ENCODE measurements at regions not wholly inside any gene's neighbourhood (a gene's known extent, or its start where the extent isn't known, plus 50 kb on each side); places are given as distances from the start of the nearest gene placed in this dataset.

DNA sequence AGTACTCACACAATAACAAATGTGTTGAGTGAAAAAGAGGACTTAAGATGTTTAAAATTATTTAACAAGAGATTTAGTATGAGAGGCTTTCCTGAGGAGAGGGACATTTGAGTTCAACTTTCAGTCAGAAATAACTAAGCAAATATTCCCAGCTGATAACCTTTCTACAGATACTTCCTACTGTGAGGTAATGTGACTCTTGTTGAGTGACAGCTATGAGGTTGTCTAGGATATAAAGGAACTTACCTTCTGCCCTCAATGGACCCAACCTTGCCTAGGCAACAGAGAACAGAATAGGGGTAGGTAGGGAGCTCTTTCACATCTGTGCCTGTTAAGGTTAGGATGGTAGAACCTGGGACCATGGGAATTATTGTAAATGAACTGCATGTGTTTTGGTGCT lies 54.7 kb downstream of the GLUD2 start:
- DNase-seq (ENCODE audit: low read depth, low spot score): no peak
- no peak overlapping the region for H3K27ac ChIP-seq

DNA sequence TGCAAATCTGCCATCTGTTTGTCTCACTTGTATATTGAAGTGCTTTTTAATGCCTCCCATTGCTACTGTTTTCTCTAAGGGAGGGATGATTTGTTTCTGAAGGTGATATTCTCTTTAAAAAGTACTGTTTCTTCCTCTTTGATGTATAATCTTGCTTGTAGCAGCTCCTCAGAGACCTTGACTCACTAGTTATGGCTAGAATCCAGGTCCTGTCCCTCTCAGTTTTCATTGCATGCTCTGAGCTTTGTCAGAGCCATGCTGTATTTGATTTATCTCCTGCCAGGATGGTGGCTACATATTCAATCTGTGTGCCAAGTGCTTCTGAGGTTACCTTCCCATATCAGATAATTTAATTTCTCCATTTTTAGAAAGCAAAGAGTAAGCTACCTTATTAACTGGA lies 56.0 kb downstream of the GLUD2 start:
- no peak for DNase-seq (ENCODE audit: low read depth, low spot score)
- H3K27ac ChIP-seq: no peak overlapping the region

DNA sequence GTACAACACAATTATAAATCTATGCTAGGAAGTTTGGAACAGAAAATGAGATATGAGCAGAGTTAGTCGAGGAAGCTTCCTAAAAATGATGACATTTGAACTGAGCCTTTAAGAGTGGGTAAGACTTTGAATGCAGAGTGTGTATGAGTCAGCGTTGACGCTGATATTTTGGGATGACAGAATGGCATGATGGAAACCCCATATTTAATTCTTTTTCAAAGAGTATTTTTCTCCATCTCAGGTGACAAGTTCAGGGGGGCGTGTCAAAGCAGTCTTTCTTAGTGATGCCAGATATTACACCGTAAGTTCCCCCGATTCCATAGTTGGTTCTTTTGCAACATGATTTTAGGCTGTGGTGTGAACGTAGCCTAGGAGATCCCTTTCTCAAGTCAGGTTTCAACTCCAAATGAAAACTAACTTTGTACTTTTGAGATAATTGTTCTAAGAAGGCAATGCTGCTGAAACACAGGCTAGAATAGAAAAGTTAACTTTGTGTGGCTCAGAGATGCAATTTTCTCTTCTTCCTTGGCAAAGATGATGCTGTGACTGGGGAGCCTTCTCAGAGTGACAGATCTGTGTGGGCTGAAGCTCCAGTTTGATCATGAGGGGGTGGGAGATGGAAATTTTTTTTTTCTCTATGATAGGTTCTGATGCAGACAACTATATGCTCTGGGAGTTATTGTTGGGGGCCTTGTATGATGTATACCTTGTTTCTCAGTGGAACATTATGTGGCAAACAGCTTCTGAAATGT lies 59.2 kb downstream of the GLUD2 start:
- DNase-seq (ENCODE audit: low read depth, low spot score): no peak
- H3K27ac ChIP-seq: no peak overlapping the region

DNA sequence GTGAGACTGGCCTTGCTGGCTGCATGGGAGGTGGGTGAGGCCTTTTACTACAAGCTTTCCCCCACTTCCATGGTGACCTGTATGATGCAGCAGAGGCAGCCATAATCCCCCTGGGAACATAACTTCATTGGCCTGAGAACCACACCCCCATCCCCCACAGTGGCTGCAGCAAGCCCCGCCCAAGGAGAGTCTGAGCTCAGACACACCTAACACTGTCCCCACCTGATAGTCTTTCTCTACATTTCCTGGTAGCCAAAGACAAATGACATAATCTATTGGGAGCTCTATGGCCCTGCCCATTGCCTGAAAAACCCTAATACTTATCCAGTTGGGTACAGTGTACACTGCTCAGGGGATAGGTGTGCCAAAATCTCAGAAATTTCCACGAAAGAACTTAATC lies 62.6 kb downstream of the GLUD2 start:
- DNase-seq (ENCODE audit: low read depth, low spot score): no peak
- no peak overlapping the region for H3K27ac ChIP-seq

DNA sequence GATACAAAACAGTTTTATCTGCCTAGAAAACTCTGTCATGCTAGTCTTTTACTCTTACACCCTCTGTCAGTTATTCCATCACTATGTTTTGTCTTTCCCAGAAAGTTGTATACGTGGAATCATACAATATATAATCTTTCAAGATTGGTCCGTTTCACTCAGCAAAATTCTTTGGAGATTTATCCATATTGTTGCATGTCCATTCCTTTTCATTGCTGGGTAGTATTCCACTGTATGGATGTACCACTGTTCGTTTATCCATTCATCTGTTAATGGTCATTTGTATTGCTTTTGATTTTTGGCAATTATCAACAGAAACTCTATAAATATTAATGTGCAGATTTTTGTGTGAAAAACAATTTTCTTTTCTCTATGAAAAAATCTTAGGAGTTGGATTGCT lies 63.1 kb downstream of the GLUD2 start:
- no peak overlapping the region for H3K27ac ChIP-seq
- no peak for DNase-seq (ENCODE audit: low read depth, low spot score)

DNA sequence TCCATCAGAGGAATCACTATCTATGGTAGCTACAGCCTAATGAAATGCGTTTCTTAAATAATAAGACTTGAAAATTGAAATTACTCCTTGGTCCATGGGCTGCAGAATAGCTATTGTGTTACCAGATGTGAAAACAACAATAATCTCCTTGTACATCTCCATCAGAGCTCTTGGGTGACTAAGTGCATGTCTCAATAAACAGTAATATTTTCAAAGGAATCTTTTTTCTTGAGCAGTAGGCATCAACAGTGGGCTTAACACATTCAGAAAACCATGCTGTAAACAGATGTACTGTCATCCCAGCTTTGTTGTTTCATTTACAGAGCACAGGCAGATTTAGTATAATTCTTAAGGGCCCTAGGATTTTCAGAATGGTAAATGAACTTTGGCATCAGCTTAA lies 67.3 kb downstream of the GLUD2 start:
- H3K27ac ChIP-seq: no peak overlapping the region
- no peak for DNase-seq (ENCODE audit: low read depth, low spot score)

DNA sequence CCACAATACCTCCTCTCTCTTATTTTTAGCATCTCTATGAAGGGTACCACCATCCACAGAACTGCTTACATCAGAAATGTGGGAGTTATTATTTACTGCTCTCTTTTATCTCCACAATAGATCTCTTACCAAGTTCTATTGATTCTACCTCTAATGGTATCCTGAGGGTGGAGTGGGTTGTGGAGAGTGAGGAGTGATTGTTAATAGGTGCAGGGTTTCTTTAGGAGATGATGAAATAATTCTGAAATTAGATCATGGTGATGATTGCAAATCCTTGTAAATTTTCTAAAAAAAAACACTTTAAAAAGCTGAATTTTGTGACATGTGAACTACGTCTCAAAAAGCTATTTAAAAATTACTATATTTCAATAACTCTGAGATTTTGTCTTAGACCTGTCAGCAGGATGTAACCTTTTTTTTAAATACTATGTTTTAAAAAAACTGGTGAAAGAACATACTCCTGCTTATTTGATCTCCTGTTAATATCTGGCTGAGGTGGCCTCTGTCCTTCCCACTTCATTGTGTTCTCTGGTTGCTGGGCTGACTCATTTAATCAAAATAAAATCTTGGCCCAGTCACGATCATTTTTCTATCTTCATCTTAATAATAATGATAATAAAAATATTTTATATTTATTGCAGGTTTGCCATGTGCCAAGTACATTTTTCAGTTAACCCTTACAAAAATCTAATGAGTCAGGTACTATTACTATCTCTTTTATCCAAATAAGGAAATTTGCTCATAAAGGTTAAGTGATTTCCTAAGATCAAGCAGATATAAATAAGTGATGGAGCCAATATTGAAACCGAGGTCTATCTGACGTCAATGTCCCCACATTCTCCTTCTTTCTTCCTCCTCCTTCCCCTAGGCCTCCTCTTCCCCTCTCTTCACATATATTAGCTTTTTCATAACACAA lies 73.5 kb downstream of the GLUD2 start:
- no peak overlapping the region for H3K27ac ChIP-seq
- DNase-seq (ENCODE audit: low read depth, low spot score): no peak

DNA sequence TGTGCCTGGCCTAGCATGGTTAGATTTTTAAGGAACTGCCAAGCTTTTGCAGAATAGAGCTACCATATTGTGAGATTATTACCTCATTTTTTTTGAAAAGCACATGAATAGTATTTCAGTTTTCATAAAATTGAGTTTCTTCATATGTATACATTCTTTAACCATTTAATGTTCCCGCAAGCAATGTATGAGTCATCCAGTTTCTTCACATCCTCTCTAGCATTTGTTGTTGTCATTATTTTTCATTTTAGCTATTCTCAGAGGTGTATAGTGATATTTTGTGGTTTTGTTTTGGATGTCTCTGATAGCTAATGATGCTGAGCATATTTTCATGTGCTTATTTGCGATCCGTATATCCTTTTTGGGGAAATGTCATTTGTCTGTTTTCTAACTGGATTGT lies 74.9 kb downstream of the GLUD2 start:
- H3K27ac ChIP-seq: no peak overlapping the region
- DNase-seq (ENCODE audit: low read depth, low spot score): no peak

DNA sequence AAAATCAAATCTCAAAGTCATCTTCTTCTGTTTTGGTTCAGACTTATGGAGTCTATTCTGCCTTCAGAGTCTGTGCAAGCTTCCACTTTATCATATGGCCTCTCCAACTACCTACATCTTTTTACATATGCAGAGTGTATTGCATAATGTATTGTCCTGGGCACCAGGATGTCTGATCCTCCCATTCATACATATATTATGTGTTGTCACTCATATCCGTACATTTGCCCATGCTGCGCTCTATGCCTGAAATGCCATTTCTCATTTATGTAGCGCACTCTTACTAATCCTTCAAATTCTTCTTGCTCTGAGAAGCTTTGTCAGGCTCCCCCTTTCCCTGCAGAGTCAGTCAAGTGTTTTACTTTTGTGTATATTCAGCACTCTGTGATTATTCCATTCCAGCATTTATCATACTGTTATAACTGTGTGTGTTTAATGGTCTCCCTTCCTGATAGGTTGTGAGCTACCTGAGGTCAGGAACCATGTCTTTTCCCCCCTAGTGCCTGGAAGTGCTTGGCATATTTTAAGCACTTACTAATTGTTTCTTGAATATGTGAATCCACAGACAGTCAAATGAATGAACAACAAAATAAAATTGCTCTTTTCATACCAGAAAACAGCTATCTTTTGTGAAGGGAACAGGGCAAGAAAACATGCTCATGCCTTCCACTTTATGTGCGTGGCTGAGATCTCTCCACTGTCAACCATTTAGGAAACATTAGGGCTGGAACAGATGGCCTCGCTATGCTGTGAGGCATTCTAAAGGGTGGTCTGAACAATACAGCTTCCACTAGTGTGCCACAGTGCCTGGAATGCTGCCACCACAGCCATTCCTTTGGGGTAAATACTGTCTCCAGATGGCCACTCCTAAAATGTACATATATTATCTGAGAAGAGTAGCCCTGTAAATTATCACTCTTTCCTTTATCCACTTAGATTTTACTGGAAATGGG lies 81.8 kb downstream of the GLUD2 start:
- DNase-seq (ENCODE audit: low read depth, low spot score): no peak
- H3K27ac ChIP-seq: no peak overlapping the region

DNA sequence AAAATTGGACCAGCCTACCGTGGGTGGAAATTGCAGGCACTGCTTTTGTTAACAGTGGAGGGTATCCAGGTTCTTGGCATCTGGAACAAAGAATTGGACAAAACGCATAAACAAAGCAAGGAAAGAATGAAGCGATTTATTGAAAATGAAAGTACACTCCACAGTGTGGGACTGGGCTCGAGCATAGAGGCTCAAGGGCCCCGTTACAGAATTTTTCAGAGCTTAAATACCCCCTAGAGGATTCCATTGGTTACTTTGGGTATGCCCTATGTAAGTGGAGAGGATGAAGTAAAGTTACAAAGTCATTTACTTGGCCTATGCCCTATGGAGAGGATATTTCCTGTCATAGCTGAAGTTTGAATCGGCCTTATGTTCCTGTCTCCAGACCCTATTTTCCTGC lies 85.3 kb downstream of the GLUD2 start:
- no peak for DNase-seq (ENCODE audit: low read depth, low spot score)

DNA sequence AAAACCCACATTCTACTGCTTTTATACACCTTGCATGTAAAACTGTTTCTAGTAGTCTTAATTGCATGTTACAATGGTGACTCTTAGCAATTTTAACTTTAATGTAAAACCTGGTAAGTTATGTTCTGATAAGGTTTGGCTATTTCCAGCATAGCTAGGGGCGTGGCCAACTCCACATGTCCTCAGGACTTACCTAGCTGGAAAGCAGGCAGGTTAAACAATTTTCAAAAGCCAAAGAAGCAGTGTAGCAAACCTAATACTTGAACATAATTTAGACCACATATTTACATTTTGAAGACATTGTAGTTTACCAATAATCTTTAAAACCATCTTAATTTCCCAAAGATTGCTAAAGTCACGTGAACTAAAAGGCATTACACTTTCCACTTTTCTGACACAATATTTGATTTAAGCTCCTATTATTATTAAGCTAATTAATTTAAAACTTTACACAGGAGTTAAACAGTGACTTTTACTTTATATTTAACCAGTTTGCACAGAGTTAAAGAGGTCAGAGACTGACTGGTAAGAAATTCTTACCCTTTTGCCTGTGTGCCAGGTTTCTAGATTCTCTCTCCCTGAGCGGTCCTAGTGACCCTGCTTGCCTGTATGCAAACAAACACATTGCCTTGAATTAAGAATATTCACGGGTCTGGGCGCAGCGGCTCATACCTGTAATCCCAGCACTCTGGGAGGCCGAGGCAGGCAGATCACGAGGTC lies 88.2 kb downstream of the GLUD2 start:
- no peak overlapping the region for H3K27ac ChIP-seq
- DNase-seq (ENCODE audit: low read depth, low spot score): no peak

More for the DNA sequence above, 85.3 kb downstream of the GLUD2 start:
- no peak overlapping the region for H3K27ac ChIP-seq

DNA sequence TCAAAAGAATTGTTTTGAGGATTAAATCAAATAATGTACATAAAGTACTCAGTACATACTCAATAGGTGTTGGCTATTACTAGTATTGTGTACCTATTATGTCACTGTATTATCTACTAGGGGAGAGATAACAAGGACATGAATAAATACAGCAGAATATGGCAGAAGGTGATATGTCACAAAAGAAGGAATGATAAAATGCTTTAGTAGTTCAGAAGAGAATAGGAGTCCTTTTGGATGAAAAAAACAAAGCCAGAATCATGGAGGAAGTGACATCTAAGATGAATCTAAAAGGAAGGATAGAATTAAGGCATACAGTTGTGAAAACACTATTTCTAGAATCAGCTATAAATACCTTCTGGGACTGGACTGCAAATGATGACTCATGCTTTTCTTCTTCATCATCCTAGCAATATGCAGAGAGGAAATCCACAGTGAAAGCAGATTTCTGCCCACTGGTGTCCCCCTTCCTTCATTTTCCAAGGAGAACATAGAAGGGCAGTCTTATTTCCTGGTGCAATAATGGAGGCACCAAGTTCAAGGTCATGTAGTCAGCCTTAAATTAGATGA lies 98.7 kb downstream of the GLUD2 start:
- DNase-seq (ENCODE audit: low read depth, low spot score): no peak

DNA sequence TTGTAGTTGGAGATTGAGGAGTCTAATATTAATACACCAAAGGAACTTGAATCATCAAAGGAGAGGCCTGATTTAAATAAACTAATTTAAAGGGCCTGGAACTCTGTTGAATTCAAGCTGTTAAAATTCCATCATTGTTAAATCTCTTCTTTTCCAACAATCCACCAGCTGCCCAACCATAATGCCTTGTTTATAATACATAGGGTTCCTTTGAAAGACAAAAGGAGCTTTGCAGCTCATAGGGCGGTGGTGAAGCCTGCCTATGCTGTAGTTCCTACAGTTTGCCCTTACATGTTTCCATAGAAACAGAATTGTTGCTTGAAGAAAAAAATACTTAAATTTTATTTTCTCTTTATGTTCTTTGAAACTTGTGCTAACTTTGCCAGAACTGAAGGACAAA lies 102.8 kb downstream of the GLUD2 start:
- DNase-seq (ENCODE audit: low read depth, low spot score): no peak
- no peak overlapping the region for H3K27ac ChIP-seq

More for the DNA sequence above, 98.7 kb downstream of the GLUD2 start:
- no peak overlapping the region for H3K27ac ChIP-seq

DNA sequence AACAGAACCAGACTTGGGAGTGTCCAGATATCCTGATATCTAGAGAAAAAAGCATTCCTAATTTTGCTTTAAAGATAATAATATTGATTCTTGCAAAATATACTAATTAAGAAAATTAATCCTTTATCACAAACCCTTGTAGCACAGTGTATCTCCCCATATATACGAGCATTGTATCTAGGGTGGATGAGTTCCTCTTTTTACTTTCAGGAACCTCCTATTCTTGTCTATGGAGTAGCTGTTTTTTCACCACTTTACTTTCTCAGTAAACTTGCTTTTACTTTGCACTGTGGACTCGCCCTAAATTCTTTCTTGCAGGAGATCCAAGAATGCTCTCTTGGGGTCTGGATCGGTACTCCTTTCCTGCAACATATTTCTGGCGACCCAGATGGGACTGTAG lies 103.9 kb downstream of the GLUD2 start:
- no peak overlapping the region for H3K27ac ChIP-seq
- DNase-seq (ENCODE audit: low read depth, low spot score): no peak

DNA sequence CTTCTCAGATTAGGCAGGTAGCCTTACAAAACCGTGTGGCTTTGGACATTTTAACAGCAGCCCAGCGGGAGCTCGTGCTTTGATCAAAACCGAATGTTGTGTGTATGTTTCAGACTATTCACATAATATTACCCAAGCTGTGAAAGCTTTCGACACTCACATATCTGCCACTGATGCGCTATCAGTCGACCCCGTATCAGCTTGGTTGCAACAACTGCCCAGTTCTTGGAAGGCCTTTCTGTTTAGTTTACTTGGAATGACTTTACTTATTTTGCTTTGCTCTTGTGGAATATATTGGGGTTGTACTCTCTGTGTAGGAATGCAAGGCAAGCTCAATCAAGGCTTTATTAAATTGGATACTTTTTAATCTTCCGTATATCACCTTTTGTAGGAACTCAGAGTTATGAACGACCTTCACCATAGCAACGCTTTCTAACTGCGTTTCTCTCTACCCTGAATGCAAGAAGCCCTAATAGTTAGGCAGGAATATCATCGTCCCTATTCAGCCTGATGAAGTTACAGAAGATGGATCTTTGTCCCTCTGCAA lies 107.5 kb downstream of the GLUD2 start:
- no peak for DNase-seq (ENCODE audit: low read depth, low spot score)

DNA sequence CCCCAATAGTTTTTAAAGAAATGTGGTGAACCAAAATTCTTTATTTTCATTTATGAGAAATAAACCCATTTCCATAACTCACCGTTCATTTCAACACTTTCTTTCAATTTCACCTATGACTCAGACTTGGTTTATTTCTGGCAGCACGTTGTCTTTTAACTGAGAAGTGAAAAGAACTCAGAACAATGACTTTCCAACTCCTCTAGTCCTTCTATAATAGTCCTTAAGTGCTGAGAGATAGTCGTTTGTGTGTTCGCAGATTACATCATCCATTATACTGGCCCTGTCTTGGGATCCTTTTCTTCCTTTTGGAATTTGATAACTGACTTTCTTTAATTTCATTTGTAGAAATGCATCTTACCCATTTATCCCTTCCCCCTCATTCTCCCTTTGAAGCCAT lies 113.6 kb downstream of the GLUD2 start:
- no peak for DNase-seq (ENCODE audit: low read depth, low spot score)
- H3K27ac ChIP-seq: no peak overlapping the region

More for the DNA sequence above, 107.5 kb downstream of the GLUD2 start:
- H3K27ac ChIP-seq: no peak overlapping the region

DNA sequence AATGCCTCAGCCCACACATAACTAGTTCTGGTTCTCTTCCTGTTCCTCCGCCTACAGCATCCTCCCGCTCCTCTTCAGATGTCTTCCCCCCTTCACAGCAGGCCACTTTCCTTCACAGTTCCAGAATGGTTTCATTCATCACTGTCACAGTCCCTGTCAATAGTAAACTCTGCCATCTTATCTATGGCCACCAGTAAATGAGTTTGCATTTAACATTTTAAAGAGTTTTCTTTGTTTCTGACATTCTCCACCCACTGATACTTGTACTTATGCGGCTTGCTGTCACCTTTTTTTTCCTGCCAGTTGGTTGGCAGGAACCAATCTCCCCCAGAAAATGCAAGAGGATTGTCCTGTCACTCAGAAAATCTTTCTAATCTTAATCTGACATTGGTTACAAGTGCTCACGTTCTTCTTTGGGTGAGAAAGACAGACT lies 114.1 kb downstream of the GLUD2 start:
- DNase-seq (ENCODE audit: low read depth, low spot score): no peak
- no peak overlapping the region for H3K27ac ChIP-seq

DNA sequence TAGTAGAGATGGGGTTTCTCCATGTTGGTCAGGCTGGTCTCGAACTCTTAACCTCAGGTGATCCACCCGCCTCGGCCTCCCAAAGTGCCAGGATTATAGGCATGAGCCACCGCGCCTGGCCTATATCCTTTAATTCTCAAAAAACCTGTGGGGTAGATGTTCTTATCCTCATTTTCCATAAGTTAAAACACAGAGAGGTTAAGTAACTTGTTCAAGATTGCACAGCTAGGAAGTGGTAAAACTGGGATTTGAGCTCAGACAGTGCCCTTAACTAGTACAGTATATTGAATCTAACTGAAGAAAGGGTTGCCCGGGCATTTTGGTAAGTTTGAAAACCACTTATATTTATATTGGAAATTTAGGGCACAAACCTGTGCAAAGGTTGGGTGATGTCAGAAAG lies 116.0 kb downstream of the GLUD2 start:
- DNase-seq (ENCODE audit: low read depth, low spot score): no peak
- no peak overlapping the region for H3K27ac ChIP-seq

DNA sequence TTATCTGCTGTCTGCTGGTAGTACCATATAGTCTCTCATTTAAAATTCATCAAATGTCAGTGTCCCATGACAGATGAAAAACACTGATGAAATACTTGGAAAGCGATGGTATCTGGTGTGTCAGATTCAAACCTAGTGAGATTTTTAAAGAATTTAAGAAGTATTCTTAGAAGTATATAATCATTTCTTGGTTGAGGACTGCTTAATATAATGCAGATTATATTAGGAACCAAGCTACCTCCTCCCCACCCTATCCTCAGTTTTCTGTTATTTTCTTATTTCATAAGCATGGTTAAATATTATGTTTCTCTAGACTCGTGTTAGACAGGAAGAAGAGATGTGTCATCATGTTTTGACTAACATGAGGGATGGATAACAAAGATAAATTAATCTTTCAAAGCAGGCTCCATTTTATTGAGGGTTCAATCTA lies 118.5 kb downstream of the GLUD2 start:
- no peak for DNase-seq (ENCODE audit: low read depth, low spot score)
- no peak overlapping the region for H3K27ac ChIP-seq
